H9 (cell line): ENCODE measurements at regions not wholly inside any gene's neighbourhood (a gene's known extent, or its start where the extent isn't known, plus 50 kb on each side); places are given as distances from the start of the nearest gene placed in this dataset.

Source experiments
- DNase-seq: peaks from one replicate; pipeline ENCODE4 v3.0.0-alpha.2; 2017
- H2AFZ ChIP-seq: one replicate; pipeline ENCODE4 v1.6.1; 2013; ENCODE audit warnings: mild to moderate bottlenecking, low read length, control low read depth, moderate library complexity
- H2AK5ac ChIP-seq: 2 replicates; pipeline ENCODE4 v1.6.1; 2013; ENCODE audit warnings: low read length, control low read depth, mixed read lengths; ENCODE audit not compliant: insufficient read length
- H2BK120ac ChIP-seq: one replicate; pipeline ENCODE4 v1.6.1; 2013; ENCODE audit warnings: low read depth, mild to moderate bottlenecking, low read length, control low read depth, inconsistent platforms; ENCODE audit not compliant: poor library complexity, severe bottlenecking
- H2BK12ac ChIP-seq: 2 replicates; pipeline ENCODE4 v1.6.1; 2013; ENCODE audit warnings: low read length, control low read depth, mixed read lengths, low read depth; ENCODE audit not compliant: insufficient read length
- H2BK15ac ChIP-seq: 2 replicates; pipeline ENCODE4 v1.6.1; 2013; ENCODE audit warnings: low read depth, low read length, control low read depth
- H2BK20ac ChIP-seq: one replicate; pipeline ENCODE4 v1.6.1; 2013; ENCODE audit warnings: low read depth, mild to moderate bottlenecking, low read length, control low read depth, inconsistent platforms; ENCODE audit not compliant: poor library complexity, severe bottlenecking
- H2BK5ac ChIP-seq: 2 replicates; pipeline ENCODE4 v1.6.1; 2013; ENCODE audit warnings: low read length, control low read depth, mixed read lengths; ENCODE audit not compliant: insufficient read length
- H3K14ac ChIP-seq: 2 replicates; pipeline ENCODE4 v1.6.1; 2013; ENCODE audit warnings: low read length, control low read depth; ENCODE audit not compliant: insufficient read depth
- H3K18ac ChIP-seq: 2 replicates; pipeline ENCODE4 v1.6.1; 2013; ENCODE audit warnings: low read depth, mild to moderate bottlenecking, mixed read lengths, low read length, control low read depth; ENCODE audit not compliant: insufficient read length
- H3K23ac ChIP-seq: 2 replicates; pipeline ENCODE4 v1.6.1; 2013; ENCODE audit warnings: low read length, control low read depth, mixed read lengths, low read depth; ENCODE audit not compliant: insufficient read length
- H3K23me2 ChIP-seq: 2 replicates; pipeline ENCODE4 v1.6.1; 2013; ENCODE audit warnings: low read depth, mild to moderate bottlenecking, mixed read lengths, low read length, control low read depth; ENCODE audit not compliant: insufficient read length, poor library complexity, severe bottlenecking
- H3K27ac ChIP-seq: 2 replicates; pipeline ENCODE4 v1.5.1; 2013; ENCODE audit warnings: low read length, control low read depth, mixed read lengths, low read depth; ENCODE audit not compliant: insufficient read length
- H3K27me3 ChIP-seq: 2 replicates; pipeline ENCODE4 v1.6.1; 2013; ENCODE audit warnings: low read length, control low read depth, inconsistent platforms; ENCODE audit not compliant: insufficient read depth
- H3K4ac ChIP-seq: 2 replicates; pipeline ENCODE4 v1.6.1; 2013; ENCODE audit warnings: low read depth, mild to moderate bottlenecking, control low read depth, inconsistent platforms, low read length, moderate library complexity
- H3K4me1 ChIP-seq: 2 replicates; pipeline ENCODE4 v1.6.1; 2013; ENCODE audit warnings: low read length, control low read depth, inconsistent platforms; ENCODE audit not compliant: insufficient read depth
- H3K4me2 ChIP-seq: 2 replicates; pipeline ENCODE4 v1.6.1; 2013; ENCODE audit warnings: low read length, control low read depth, mixed read lengths; ENCODE audit not compliant: insufficient read length, insufficient read depth
- H3K56ac ChIP-seq: 2 replicates; pipeline ENCODE4 v1.6.1; 2013; ENCODE audit warnings: low read depth, mild to moderate bottlenecking, mixed read lengths, low read length, control low read depth; ENCODE audit not compliant: insufficient read length
- H3K79me1 ChIP-seq: 2 replicates; pipeline ENCODE4 v1.6.1; 2013; ENCODE audit warnings: low read depth, mild to moderate bottlenecking, moderate library complexity, low read length, control low read depth, inconsistent platforms; ENCODE audit not compliant: insufficient read depth, poor library complexity, severe bottlenecking
- H3K79me2 ChIP-seq: 2 replicates; pipeline ENCODE4 v1.6.1; 2013; ENCODE audit warnings: low read length, control low read depth, inconsistent platforms; ENCODE audit not compliant: insufficient read depth
- H3K9ac ChIP-seq: 2 replicates; pipeline ENCODE4 v1.6.1; 2013; ENCODE audit warnings: low read length, control low read depth, mixed read lengths; ENCODE audit not compliant: insufficient read length; ENCODE audit errors: extremely low read depth
- H3K9me3 ChIP-seq: one replicate; pipeline ENCODE4 v1.6.1; 2013; ENCODE audit warnings: low read depth, low read length, inconsistent platforms; ENCODE audit not compliant: control insufficient read depth
- H3T11ph ChIP-seq: one replicate; pipeline ENCODE4 v1.6.1; 2013; ENCODE audit warnings: mild to moderate bottlenecking, low read length, control low read depth, inconsistent platforms
- H4K20me1 ChIP-seq: one replicate; pipeline ENCODE4 v1.6.1; 2013; ENCODE audit not compliant: control insufficient read depth, insufficient read length, insufficient read depth
- H4K5ac ChIP-seq: 2 replicates; pipeline ENCODE4 v1.6.1; 2013; ENCODE audit warnings: low read depth, mild to moderate bottlenecking, mixed read lengths, low read length, control low read depth; ENCODE audit not compliant: insufficient read length
- H4K8ac ChIP-seq: replicated peaks from 2 replicates; pipeline ENCODE4 v1.6.1; 2013; ENCODE audit warnings: low read length, control low read depth, mixed read lengths, low read depth; ENCODE audit not compliant: insufficient read length
- H4K91ac ChIP-seq: 2 replicates; pipeline ENCODE4 v1.6.1; 2013; ENCODE audit warnings: low read depth, mild to moderate bottlenecking, moderate library complexity, mixed read lengths, low read length, control low read depth; ENCODE audit not compliant: insufficient read length
- H3K27ac Mint-ChIP-seq, 3 experiments: 2 replicates in 2 of 3; 3 replicates in 1 of 3; pipeline ENCODE4 v1.8.0; 2020 to 2021; ENCODE audit warnings: mixed read lengths in 3 of 3, mild to moderate bottlenecking in 1 of 3, moderate library complexity in 1 of 3
- H3K27me3 Mint-ChIP-seq: 2 replicates; pipeline ENCODE4 v1.8.0; 2021; ENCODE audit warnings: low read depth, mild to moderate bottlenecking, moderate library complexity, mixed read lengths
- H3K36me3 Mint-ChIP-seq, 3 experiments: 2 replicates in 2 of 3; 3 replicates in 1 of 3; pipeline ENCODE4 v1.8.0; 2020 to 2021; ENCODE audit warnings: low read depth in 3 of 3, mixed read lengths in 3 of 3; ENCODE audit not compliant: insufficient read depth in 1 of 3
- H3K4me1 Mint-ChIP-seq, 2 experiments: 2 replicates each; pipeline ENCODE4 v1.8.0; 2020; ENCODE audit warnings: mixed read lengths in 2 of 2
- H3K4me3 Mint-ChIP-seq, 2 experiments: 2 replicates in 1 of 2; 3 replicates in 1 of 2; pipeline ENCODE4 v1.8.0; 2020 to 2021; ENCODE audit warnings: mild to moderate bottlenecking in 2 of 2, mixed read lengths in 2 of 2, moderate library complexity in 1 of 2
- H3K9me3 Mint-ChIP-seq, 2 experiments: 2 replicates in 1 of 2; 3 replicates in 1 of 2; pipeline ENCODE4 v1.8.0; 2020; ENCODE audit warnings: mild to moderate bottlenecking in 2 of 2, mixed read lengths in 2 of 2, moderate library complexity in 1 of 2
- CTCF ChIP-seq: fragments of 200-600 bp; sonication (generic); conservative IDR thresholded peaks from 3 replicates; pipeline ENCODE4 v1.8.0; 2021; ENCODE audit warnings: antibody characterized with exemption, mild to moderate bottlenecking
- WGBS: extraction: QIAGEN DNeasy Blood & Tissue Kit; methylation state at CpG from one replicate; pipeline ENCODE4 v1.1.7; 2013; ENCODE audit warnings: missing lambda C conversion rate, low lambda C conversion rate, mixed read lengths; ENCODE audit not compliant: insufficient read length; ENCODE audit errors: extremely low coverage; 5-methylcytosine and 5-hydroxymethylcytosine counted together

DNA sequence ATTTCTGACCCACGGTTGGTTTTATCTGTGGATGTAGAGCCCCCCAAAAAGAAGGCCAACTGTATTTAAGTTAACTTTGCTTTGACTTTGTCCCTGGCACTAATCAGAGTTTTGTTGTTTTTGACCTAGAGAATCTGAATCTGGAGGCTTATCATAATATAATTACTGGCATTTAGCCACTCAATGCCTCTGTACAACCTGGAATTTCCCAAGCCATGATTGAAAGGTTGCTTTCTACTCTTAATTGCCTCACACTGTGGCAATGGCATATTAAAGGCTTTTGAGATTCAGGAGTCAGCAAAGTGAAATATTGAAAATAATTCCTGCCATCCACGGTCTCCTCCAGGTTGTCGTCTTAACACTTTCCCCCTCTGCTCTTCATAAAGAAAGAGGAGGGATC, 205.2 kb upstream of the GHITM start:
- Histone ChIP-seq H3T11ph (no peak overlapping the region), H3K27me3 (no peaks in the 10 kb centered on the region), H2AK5ac (no peak overlapping the region), H3K9ac (no peak overlapping the region), H4K5ac (no peak overlapping the region), H4K8ac (no peak overlapping the region), H3K4me2 (no peak overlapping the region), H2BK120ac (no peak overlapping the region), H2AFZ (no peak overlapping the region), H3K18ac (no peak overlapping the region), H4K91ac (no peak overlapping the region), H3K14ac (no peak overlapping the region), H3K23me2 (no peaks in the 10 kb centered on the region), H2BK5ac (no peak overlapping the region), H3K9me3 (no peaks in the 10 kb centered on the region), H2BK12ac (no peak overlapping the region), H2BK15ac (no peak overlapping the region), H3K4ac (no peak overlapping the region), H3K27ac (no peak overlapping the region), H4K20me1 (no peaks in the 10 kb centered on the region), H3K56ac (no peak overlapping the region), H3K79me1 (no peaks in the 10 kb centered on the region), H3K23ac (no peak overlapping the region), H3K4me1 (no peaks in the 10 kb centered on the region), H3K79me2 (no peaks in the 10 kb centered on the region), H2BK20ac (no peak overlapping the region)
- H3K9me3 Mint-ChIP-seq, result no peaks in the 10 kb centered on the region
- H3K27ac Mint-ChIP-seq, result no peak overlapping the region
- TF ChIP-seq CTCF, result no peak
- no peak for DNase-seq
- no CpG with 5 or more reads among the region's 3 CpGs for WGBS
- H3K27me3 Mint-ChIP-seq, result peaks cover 28% of the 10 kb centered on the region
- H3K36me3 Mint-ChIP-seq, result no peaks in the 10 kb centered on the region
- no peak overlapping the region for H3K4me3 Mint-ChIP-seq
- peaks cover 19 to 27% of the 10 kb centered on the region in 2 experiments for H3K4me1 Mint-ChIP-seq
